ENCODE measurements at regions not wholly inside any gene's neighbourhood (a gene's known extent, or its start where the extent isn't known, plus 50 kb on each side); places are given as distances from the start of the nearest gene placed in this dataset.
"Not testable (repeated sequence)": the region's sequence is repeated elsewhere in the genome, so short reads cannot be mapped to it uniquely, and the experiment has no call there.

DNA sequence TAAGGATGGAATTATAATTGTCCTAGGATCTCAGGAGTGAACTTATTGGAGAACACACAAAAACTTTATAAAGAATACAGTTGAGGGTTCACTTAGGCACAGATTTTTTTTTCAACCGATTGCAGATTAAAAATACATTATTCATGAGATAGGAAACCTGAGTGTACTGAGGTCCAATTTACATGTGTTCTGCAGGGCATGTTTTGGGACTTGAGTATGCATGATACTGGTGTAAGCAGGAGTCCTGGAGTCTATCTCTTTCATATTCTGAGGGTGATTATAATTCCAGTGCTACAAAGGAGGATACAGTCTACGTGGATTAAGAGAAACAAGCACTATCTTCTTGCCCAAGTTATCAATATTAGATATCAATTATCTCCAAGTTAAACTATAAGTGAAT lies 139.3 kb upstream of the HSFY2 start:
- no peak for DNase-seq (ENCODE audit: low read depth)

GRCh38 chrY:18909846-18910245 lies 136.3 kb upstream of the HSFY2 start:
- DNase-seq (ENCODE audit: low read depth), result no peak

GRCh38 chrY:18906198-18906597 lies 132.7 kb upstream of the HSFY2 start:
- not testable (repeated sequence) for DNase-seq (ENCODE audit: low read depth)

- no peak for DNase-seq (ENCODE audit: low read depth)
Observed at GRCh38 chrY:18904296-18904695, 130.8 kb upstream of the HSFY2 start.

DNA sequence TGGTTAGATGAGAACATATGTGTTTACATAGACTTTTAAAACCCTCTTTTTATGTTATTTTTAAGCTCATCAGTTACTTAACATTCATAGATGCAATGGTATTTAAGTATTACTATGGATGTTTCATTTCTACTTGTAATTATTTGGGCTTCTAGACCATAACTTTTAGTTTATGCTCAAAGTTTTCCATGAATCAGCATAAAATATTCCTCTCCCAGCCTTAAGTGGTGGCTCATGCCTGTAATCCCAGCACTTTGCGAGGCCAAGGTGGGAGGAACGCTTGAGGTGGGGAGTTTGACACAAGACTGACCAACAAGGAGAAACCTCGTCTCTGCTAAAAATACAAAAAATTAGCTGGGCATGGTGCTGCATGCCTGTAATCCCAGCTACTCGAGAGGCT lies 118.5 kb upstream of the HSFY2 start:
- DNase-seq (ENCODE audit: low read depth), result no peak

GRCh38 chrY:18889548-18889947 lies 116.0 kb upstream of the HSFY2 start:
- DNase-seq (ENCODE audit: low read depth), result no peak

DNA sequence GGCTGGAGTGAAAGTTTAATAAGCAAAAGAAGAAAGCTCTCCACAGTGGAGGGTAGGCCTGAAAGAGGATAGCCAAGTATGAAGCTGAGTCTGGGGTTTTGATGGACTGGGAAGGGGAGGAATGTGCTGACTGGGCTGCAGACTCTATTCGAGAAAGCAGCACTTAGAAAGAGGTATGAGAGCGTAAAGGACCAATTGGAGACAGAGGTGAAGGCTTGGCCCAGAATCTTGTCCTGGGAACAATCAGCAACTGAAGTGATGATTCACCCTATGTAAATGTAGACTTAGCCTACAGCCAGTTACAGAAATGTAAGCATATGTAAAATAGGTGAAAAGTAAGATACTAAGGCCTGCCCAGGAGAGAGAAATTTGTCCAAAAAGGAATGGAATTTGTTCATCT lies 111.2 kb upstream of the HSFY2 start:
- no peak for DNase-seq (ENCODE audit: low read depth)

- not testable (repeated sequence) for DNase-seq (ENCODE audit: low read depth)
Observed at GRCh38 chrY:18869145-18869544, 95.6 kb upstream of the HSFY2 start.

GRCh38 chrY:18866887-18867551 lies 93.5 kb upstream of the HSFY2 start:
- DNase-seq (ENCODE audit: low read depth), result not testable (repeated sequence)

DNA sequence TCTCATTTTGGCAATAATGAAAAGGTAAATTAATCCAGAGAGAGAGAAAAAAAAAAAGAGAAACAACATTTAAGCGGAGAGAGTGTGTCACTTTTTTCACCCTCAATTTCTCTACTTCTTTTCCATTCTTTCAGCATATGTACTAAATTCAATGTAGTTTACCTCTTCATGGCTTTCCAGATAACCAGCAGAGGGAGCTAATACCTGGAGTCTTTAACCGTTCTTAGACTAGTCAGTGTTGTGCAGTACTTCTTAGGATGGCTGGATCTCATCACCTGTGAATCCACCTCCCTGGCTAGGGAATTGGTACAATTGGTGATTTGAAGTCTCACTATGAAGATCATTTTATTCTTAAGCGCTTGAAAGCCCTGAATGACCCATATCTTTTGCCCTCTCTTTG lies 87.3 kb upstream of the HSFY2 start:
- DNase-seq (ENCODE audit: low read depth), result not testable (repeated sequence)

- not testable (repeated sequence) for DNase-seq (ENCODE audit: low read depth)
Observed at GRCh38 chrY:18858484-18859191, 85.1 kb upstream of the HSFY2 start.

DNA sequence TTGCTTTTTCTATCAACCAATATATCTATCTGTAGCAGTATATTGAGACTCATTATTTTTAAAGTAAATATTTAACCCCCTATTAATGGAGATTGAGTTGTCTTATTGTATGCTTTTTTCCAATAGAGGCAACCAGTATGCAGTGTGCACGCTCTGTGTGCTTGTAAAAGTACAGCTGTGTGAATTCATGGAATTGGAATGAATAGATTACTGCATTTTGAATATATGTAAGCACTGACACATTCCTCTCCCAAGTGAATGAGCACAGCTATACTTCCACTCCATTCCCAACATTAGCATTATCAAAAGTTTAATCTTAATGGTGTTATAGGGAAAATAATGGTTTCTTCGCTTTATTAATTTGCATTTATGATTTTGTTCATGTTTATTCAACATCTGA lies 81.6 kb upstream of the HSFY2 start:
- DNase-seq (ENCODE audit: low read depth), result not testable (repeated sequence)

DNA sequence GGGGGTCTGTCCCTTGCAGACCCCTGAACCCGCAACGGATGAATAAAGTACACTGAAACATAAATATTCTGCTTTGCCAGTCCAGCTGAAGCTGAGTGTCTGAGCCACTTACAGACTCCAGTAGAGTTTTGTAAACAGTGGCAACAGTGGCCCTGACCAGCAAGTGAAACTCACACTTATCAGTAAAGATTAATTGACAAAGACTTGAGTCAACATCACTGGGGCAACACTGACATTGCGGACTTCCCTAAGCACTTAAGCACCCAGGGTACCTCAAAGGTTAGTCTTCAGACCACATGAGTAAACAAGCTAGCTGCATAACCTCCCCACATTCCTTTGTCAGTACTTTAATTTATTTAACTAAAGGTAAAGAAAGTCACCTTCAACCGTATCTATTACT lies 79.8 kb upstream of the HSFY2 start:
- not testable (repeated sequence) for DNase-seq (ENCODE audit: low read depth)

GRCh38 chrY:18836643-18837042 lies 63.1 kb upstream of the HSFY2 start:
- DNase-seq (ENCODE audit: low read depth), result not testable (repeated sequence)
